Limb (tissue), 2 donors: ENCODE measurements at regions not wholly inside any gene's neighbourhood (a gene's known extent, or its start where the extent isn't known, plus 50 kb on each side); places are given as distances from the start of the nearest gene placed in this dataset.

Experiments
- DNase-seq, 2 donors: peaks; one replicate each; pipeline ENCODE4 v3.0.0-alpha.2; 2016; ENCODE audit errors: extremely low spot score in 2 of 2

DNA sequence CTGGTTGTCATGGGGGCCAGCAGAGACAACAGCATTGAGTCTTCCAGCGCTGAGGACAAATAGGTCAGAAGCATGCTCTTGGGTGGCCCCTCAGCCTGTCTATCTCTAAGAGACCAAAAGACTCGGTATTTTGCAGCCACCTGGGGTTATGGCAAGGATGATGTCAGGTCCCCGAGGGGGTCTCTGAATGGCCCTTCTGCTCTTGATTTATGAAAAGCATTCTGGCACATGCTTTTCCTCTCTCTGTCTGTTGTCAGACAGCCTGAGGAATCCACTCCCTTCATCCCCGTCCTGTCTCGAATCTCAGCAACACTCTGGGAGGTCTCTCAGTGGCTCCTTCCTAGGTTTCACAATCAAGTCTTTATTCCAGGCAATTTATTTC, 156.6 kb upstream of the RGMA start:
- DNase-seq = no peak

DNA sequence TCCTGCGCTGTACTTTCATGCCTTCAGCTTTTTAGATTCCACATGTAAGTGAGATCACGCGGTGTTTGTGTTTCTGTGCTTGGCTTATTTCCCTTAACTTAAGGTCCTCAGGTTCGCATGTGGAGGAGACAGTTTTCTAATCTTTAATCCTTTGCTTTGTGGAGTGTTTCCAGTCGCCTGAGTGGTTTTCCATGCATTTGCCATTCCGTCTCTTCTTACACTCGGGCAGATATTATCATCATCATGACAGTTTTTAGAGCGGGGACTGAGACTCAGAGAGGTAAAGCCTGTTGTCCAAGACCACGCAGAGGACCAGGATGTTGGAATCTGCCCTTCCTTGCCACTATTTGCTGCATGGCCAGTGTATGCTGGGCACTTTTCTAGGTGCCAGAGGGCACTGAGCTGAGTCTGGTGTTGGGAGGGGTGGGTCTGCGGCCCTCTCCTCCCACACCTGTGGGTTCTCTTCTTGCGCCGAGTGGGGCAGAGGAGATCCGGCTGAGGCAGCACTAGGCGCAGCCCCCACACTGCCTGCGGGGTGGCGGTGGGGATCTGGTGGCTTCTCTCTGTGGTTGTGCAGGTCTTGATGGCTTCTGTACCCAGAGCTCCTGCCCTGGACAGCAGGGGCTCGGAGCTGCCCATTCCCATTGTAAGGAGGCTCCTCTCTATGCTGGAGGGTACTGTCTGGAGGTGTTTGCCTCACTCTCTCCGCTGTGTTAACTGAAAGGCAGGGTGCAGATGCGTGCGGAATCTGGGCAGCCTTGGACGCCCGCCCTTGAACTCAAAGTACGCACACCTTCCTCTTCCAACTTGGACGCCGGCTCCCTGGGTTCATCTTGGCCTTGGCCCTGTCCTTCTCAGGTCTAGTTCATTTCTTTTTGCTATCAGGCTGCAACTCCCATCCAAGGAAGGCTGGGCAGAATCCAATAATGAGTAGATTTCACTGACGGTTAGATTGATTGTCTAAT, 156.0 kb upstream of the RGMA start:
- no peak for DNase-seq

- DNase-seq = no peak
These were observed 154.6 kb upstream of the RGMA start for GRCh38 chr15:93243573-93243972.

DNA sequence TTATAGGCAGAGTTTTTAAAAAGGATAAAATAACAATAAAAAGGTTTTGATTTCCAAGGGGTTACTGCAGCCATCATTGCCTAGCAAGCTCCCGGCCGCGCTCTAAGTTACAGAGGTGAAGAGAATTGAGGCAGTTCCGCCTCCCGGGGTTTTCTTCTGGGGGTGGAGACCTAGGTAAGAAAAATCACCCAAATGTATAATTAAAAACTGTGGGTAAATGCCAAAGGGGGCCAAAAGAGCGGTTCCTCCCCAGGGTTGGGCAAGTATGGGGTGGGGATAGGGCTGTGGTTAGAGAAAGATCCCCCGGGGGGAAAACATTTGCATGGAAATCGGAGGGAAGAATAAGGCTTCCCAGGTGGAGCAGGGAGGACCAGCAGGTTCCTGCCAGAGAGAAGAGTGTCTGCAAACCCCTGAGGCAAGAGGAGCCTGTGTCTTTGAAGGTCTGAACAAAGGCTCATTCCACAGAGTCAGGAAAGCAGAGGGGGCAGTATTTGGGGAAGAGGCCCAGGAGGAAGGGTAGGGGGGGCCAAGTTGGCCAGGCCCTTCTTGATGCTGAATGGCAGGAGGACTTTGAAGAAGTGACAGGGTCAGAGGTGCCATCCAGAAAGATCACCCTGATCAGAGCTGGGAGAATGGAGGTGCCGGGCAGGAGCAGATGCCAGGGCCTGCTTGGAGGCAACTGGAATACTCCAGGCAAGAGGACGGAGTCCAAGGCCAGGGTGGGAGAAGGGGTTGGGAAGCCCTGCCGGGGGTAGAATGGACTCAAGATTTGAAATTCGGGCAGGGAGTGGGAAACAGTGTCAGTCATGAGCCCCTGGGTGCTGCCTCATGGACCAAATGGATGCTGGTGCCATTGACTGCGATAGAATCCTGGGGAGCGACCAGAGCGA, 152.9 kb upstream of the RGMA start:
- no peak for DNase-seq

GRCh38 chr15:93239993-93240392, 151.0 kb upstream of the RGMA start:
- DNase-seq = no peak

DNA sequence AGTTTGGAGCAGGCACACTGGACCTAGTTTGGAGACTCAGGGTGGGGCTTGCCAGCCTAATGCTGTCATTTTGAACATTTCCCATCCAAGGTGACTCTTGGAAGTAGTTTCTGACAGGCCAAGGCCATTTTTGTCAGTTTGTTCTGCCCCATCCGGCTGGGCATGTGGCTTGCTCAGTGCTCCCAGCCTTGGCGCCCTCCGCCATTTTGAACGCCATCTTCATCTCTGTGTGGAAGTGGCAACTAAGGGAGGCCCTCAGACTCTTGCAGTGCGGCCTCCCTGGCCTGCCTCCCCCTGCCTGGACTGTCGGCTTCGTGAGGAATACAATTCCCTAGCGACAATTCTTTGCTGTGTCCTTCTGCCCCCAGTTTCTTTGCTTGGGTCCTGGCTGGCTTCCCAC, 150.6 kb upstream of the RGMA start:
- DNase-seq = no peak

DNA sequence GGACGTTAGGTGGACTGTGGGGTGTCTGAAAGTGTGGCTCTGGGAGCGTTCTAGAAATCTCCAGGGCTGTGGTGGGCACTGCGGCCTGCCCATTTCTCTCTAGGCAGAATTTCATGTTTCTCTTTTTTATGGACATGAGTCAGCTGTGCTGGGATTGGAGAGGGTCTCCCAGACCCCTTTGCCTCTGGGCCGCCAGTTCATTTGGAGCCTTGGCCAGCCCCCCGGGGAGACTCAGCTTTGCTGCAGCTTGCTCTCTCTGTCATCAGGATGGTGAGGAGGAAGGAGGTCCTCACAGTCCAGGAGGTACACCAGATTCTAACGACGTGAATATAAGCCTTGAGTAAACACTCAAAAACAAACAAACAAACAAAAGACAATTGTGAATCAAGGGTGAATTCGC, 149.6 kb upstream of the RGMA start:
- no peak for DNase-seq

DNA sequence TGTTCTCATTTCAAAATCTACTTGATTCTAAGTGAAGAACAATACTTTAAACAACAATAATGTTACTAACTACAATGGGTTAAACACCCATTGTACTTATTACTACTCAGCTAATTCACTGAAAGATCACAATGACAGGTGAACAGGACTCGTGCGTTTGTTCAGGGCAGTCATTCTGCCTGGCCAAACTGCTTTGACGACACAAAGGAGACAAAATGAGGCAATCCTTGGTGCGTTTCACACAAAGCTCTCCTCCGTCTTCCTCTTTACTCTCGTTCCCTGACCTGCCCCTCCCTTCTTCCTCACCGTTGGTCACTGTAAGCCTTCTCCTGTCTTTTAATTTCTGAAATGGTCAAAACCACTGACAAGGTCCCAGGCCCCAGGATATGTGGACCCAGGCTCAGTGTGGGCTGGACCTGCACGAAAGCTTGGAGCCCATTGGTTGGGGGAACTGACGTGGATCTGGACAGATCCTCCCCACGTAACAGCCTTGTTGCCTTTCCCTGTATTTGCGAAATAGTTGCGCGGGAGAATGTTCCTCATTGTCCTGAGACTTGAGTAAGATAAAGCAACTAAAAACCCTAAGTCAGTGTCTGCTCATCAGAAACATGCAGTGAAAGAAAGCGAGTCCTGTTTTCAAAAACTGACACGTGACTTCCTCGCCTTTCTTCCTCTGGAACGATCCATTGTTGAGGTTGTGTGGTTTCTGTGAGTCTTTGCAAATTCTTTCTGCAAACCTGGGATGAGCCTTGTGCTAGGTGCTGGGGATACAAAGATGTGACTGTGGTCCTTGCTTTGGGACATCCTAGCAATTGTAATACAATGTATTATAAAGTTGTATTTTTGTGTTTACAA, 147.1 kb upstream of the RGMA start:
- no peak for DNase-seq

- no peak for DNase-seq
These were observed 146.3 kb upstream of the RGMA start for GRCh38 chr15:93235269-93235668.

- DNase-seq = no peak
These were observed 144.7 kb upstream of the RGMA start for GRCh38 chr15:93233710-93234109.

GRCh38 chr15:93232845-93233244, 143.8 kb upstream of the RGMA start:
- no peak for DNase-seq

DNA sequence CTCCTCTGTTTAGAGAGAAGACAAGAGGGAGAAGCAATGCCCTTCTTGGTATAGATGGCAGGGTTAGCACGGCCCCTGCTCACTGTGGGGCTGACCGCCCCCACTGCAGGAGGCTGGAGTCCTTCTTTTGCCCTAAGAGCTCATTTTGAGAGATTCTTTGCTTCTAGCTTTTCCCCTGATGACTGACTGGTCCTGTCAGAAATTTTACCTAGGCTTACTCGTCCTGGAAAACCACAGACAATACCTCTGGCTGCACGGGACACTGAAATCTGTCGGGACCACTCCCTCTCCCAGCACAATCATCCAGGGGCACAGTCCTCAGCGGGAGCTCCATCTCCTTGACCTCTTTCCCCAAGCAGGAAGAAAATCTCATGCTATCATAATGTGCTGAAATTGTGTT, 143.0 kb upstream of the RGMA start:
- DNase-seq = no peak

DNA sequence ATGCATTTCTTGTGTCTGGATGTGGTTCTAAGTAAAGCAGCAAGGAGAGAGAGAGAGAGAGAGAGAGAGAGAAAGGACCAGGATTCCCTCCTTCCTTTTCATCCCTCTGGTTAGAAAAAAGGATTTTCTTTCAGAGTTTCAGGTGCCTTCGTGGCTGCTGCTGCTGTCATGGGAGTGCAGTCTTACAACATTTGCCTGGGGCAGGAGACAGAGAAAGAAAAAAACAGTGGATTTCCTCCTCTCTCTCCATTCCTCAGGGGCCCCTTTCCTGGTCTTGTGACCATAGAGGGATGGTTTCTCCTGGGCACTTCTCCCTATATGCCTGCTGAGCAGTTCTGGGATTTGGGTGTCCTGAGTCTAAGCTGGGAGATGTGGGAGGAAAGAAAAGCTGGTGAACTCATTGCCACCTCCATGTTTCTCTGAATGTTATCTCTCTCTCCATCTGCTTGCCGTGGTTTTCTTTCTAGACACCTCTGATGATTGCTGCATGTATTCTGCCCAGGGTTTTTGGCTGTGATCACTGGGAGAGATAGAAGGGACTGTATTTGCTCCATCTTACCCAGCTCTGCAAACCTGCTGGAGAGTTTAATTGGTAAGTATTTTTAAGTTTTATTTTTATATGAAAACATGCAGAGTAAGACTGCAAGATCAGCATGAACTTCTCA, 142.4 kb upstream of the RGMA start:
- DNase-seq = no peak

DNA sequence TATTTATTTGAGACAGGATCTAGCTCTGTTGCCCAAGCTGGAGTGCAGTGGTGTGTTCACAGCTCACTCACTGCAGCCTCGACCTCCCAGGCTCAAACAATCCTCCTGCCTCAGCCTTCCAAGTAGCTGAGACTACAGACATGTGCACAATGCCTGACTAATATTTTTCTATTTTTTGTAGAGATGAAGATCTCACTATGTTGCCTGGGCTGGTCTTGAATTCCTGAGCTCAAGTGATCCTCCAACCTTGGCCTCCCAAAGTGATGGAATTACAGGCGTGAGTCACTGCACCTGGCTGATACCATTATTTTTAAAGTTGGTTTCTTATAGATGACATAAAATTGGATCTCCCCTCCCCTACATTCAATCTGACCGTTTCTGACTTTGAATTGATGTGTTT, 139.5 kb upstream of the RGMA start:
- DNase-seq = no peak

- no peak for DNase-seq
These were observed 134.8 kb upstream of the RGMA start for GRCh38 chr15:93223803-93224202.

GRCh38 chr15:93221759-93222158, 132.7 kb upstream of the RGMA start:
- no peak for DNase-seq

DNA sequence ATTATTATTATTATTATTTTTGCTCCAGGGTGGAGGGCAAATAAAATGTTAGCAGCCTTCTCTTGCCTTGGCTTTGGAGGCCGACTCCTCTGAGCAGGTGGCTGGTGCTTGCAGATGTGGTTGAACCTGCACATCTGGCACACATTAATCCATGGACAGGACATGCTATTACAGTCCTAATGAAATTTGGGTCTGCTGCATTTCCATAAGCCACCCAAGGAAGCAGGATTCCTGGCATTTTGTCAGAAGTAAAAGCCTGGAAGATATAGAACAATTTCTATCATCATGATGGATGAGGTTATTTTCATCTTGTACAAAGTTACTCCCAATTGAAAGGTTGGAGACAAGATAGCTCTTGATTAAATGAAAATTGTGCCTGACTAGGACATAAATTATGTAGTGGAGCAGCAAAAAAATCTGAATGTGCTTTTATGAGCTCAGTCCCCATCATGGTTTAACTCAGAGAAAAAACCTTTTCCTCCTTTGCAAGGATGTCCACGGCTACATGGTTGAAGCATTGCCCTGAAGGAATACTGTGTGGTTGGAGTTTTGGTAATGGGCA, 130.9 kb upstream of the RGMA start:
- DNase-seq = peak in 1 of 2 donors; percentile 27

- peak in 1 of 2 donors; percentile 40 for DNase-seq
These were observed 128.3 kb upstream of the RGMA start for GRCh38 chr15:93217343-93217742.

DNA sequence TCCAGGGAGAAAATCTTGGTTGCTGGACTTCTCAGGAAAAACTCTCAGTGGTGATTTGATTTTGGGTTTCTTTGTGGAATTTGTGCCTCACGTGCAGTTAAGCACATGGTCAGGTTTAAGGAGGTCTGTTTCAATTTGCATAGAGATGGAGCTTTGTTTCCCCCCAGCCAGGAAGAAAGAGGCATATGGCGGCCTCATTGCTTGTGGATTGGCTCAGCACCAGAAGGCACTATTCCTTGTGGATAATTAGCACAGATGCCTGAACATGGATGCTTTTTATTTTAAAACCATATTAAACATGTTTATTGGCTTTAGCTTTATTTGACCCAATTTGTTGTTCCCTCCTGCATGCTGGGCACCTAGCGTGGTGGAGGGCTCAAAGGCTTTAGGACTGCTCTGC, 125.1 kb upstream of the RGMA start:
- no peak for DNase-seq

DNA sequence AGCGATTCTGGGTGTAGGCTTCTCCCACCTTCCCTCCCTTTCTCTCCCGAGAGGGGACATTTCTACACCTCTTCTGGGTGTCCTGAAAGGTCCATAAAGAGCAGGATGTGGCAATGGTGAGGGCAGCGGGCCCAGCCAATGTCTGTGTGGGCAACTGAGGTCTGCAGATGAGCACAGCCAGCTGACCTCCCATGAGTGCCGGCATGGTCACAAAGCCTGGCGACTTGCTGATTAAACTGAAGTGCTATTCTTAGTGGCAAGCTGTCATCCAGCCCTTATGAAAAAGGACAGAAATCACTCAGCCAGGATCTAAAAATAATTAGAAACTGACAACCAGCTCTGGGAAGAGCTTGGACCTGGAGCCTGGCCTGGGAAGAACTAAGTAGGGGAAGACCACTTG, 124.3 kb upstream of the RGMA start:
- no peak for DNase-seq

GRCh38 chr15:93212578-93212977, 123.6 kb upstream of the RGMA start:
- DNase-seq = no peak
